ENCODE measurements at regions not wholly inside any gene's neighbourhood (a gene's known extent, or its start where the extent isn't known, plus 50 kb on each side); places are given as distances from the start of the nearest gene placed in this dataset.

DNA sequence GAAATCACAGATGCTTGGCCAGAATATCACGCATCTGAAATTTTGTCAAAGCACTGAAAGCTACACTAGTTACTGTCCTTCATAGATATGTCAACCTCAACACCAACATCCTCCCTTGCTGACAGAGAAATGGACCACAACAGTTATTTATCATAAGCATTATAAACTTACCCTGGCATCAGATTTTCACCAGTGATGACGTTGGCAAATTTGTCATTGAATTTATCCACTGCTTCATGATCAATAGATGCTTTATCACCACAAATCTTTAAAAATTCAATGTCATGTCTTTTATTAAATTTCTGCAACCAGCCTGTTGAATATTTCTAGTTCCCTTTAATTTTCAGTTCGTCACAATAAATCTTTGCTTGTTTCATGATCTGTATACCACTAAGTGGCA lies 205.7 kb downstream of the GJA1 start:
- TF ChIP-seq, protein P1, sequence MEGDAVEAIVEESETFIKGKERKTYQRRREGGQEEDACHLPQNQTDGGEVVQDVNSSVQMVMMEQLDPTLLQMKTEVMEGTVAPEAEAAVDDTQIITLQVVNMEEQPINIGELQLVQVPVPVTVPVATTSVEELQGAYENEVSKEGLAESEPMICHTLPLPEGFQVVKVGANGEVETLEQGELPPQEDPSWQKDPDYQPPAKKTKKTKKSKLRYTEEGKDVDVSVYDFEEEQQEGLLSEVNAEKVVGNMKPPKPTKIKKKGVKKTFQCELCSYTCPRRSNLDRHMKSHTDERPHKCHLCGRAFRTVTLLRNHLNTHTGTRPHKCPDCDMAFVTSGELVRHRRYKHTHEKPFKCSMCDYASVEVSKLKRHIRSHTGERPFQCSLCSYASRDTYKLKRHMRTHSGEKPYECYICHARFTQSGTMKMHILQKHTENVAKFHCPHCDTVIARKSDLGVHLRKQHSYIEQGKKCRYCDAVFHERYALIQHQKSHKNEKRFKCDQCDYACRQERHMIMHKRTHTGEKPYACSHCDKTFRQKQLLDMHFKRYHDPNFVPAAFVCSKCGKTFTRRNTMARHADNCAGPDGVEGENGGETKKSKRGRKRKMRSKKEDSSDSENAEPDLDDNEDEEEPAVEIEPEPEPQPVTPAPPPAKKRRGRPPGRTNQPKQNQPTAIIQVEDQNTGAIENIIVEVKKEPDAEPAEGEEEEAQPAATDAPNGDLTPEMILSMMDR (conservative IDR thresholded peaks at IDR 0.05; ENCODE audit: low read depth, low read length), result no peak
- TF ChIP-seq EZH2 (IDR thresholded peaks at IDR 0.05; ENCODE audit: low read length, unreplicated experiment), result no peak

All from PC-3 (cell line).